ENCODE measurements at regions not wholly inside any gene's neighbourhood (a gene's known extent, or its start where the extent isn't known, plus 50 kb on each side); places are given as distances from the start of the nearest gene placed in this dataset.

- no peak for TF ChIP-seq CTCF (IDR thresholded peaks at IDR 0.05)
- intact Hi-C loops (cut with DNase I), result no loop called here
- no peak for DNase-seq
Observed at GRCh38 chr14:71196921-71197320, 289.7 kb downstream of the PCNX1 start.

DNA sequence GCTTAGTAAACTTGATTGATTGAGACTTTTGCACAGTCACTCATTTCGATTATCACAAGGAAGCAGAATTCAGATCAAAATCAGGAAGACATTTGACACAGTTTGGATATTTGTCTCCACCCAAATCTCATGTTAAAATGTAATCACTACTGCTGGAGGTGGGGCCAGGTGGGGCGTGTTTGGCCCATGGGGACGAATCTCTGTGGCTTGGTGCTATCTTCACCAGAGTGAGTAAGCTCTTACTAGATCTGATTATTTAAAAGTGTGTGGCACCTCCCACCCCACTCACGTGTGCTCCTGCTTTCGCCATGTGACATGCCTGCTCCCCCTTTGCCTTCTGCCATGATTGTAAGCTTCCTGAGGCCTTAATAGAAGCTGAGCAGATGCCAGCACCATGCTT lies 291.4 kb downstream of the PCNX1 start:
- H3K9ac ChIP-seq (ENCODE audit: low read depth in 2 of 2, low read length in 2 of 2), result no peak overlapping the region
- no peaks in the 10 kb centered on the region for H3K9me3 ChIP-seq
- intact Hi-C loops (cut with DNase I), result no loop called here
- TF ChIP-seq CTCF (IDR thresholded peaks at IDR 0.05), result no peak
- H3K36me3 ChIP-seq, result no peaks in the 10 kb centered on the region
- H3K4me3 ChIP-seq, result no peak overlapping the region
- DNase-seq, result peak; percentile 29
- no peaks in the 10 kb centered on the region for H3K4me1 ChIP-seq
- H3K27me3 ChIP-seq, result no peaks in the 10 kb centered on the region
- H3K27ac ChIP-seq, result no peak overlapping the region

More at GRCh38 chr14:71196921-71197320, 289.7 kb downstream of the PCNX1 start:
- Histone ChIP-seq H3K4me3 (no peak overlapping the region), H3K27me3 (no peaks in the 10 kb centered on the region), H3K4me1 (no peaks in the 10 kb centered on the region), H3K36me3 (no peaks in the 10 kb centered on the region), H3K9me3 (no peaks in the 10 kb centered on the region), H3K9ac (ENCODE audit: low read depth in 2 of 2, low read length in 2 of 2) (no peak overlapping the region), H3K27ac (no peak overlapping the region)

GRCh38 chr14:71201840-71202239 lies 294.6 kb downstream of the PCNX1 start:
- no peaks in the 10 kb centered on the region for H3K36me3 ChIP-seq
- intact Hi-C loops (cut with DNase I), result no loop called here
- no peaks in the 10 kb centered on the region for H3K9me3 ChIP-seq
- DNase-seq, result no peak
- no peak overlapping the region for H3K4me3 ChIP-seq
- no peak overlapping the region for H3K27ac ChIP-seq
- no peak for TF ChIP-seq CTCF (IDR thresholded peaks at IDR 0.05)
- H3K27me3 ChIP-seq, result no peaks in the 10 kb centered on the region
- no peaks in the 10 kb centered on the region for H3K4me1 ChIP-seq
- no peak overlapping the region for H3K9ac ChIP-seq (ENCODE audit: low read depth in 2 of 2, low read length in 2 of 2)

DNA sequence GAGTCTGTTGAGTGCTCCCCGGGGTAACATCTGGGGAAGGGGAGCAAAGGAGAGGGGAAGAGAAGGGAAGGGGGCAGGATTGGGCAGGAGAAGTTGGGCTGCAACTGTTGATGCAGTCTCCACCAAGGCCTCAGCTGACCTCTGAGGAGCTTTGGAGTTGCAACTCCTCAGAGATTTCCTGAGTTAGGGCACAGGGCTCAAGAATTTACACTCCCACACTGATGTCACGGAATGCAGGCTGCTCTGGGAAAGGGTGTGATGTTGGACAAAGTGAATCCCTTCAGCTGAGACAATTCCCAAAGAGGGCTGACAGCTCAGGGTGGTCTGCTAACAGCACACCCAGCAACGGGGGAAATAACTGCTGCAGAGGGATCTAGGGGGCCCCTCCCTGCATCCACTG lies 295.6 kb downstream of the PCNX1 start:
- H3K9ac ChIP-seq (ENCODE audit: low read depth in 2 of 2, low read length in 2 of 2), result no peak overlapping the region
- no peaks in the 10 kb centered on the region for H3K9me3 ChIP-seq
- TF ChIP-seq CTCF (IDR thresholded peaks at IDR 0.05), result no peak
- H3K4me1 ChIP-seq, result no peaks in the 10 kb centered on the region
- no peaks in the 10 kb centered on the region for H3K36me3 ChIP-seq
- H3K27me3 ChIP-seq, result no peaks in the 10 kb centered on the region
- no peak for DNase-seq
- no peak overlapping the region for H3K27ac ChIP-seq
- H3K4me3 ChIP-seq, result no peak overlapping the region
- intact Hi-C loops (cut with DNase I), result no loop called here

GRCh38 chr14:71203306-71203705 lies 296.0 kb downstream of the PCNX1 start:
- H3K27ac ChIP-seq, result no peak overlapping the region
- H3K9ac ChIP-seq (ENCODE audit: low read depth in 2 of 2, low read length in 2 of 2), result no peak overlapping the region
- H3K27me3 ChIP-seq, result no peaks in the 10 kb centered on the region
- intact Hi-C loops (cut with DNase I), result no loop called here
- DNase-seq, result no peak
- H3K9me3 ChIP-seq, result no peaks in the 10 kb centered on the region
- H3K4me3 ChIP-seq, result no peak overlapping the region
- H3K4me1 ChIP-seq, result no peaks in the 10 kb centered on the region
- H3K36me3 ChIP-seq, result no peaks in the 10 kb centered on the region
- TF ChIP-seq CTCF (IDR thresholded peaks at IDR 0.05), result no peak

DNA sequence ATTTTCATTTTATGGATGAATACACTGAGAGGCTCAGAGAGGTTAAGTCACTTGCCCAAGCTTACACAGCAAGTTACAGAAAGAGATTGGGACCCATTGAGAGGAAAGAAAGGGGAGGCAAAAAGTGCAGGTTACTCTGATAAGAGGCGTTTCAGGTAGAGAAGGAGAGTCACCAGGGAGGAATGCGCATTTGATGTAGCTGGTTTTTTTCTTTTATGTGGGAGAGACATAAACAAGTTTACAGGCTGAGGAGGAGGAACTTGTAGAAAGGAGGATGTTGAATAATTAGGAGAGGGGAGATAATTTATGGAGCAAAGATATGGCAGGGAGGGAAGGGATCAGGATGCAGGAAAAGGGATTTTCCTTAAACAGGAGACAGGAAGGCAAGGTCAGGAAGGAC lies 297.0 kb downstream of the PCNX1 start:
- no peak overlapping the region for H3K4me3 ChIP-seq
- no peaks in the 10 kb centered on the region for H3K4me1 ChIP-seq
- no peak overlapping the region for H3K9ac ChIP-seq (ENCODE audit: low read depth in 2 of 2, low read length in 2 of 2)
- H3K27ac ChIP-seq, result no peak overlapping the region
- H3K9me3 ChIP-seq, result no peaks in the 10 kb centered on the region
- no peaks in the 10 kb centered on the region for H3K27me3 ChIP-seq
- DNase-seq, result no peak
- no peaks in the 10 kb centered on the region for H3K36me3 ChIP-seq
- intact Hi-C loops (cut with DNase I), result no loop called here
- no peak for TF ChIP-seq CTCF (IDR thresholded peaks at IDR 0.05)

Data from colonic mucosa (tissue), 4 donors.